BE2C (cell line): ENCODE measurements at regions not wholly inside any gene's neighbourhood (a gene's known extent, or its start where the extent isn't known, plus 50 kb on each side); places are given as distances from the start of the nearest gene placed in this dataset.

Experiments
- DNase-seq: peaks from one replicate; pipeline ENCODE4 v3.0.0-alpha.2; 2020
- H3K27me3 ChIP-seq: fragments of 250-450 bp; sonication (Bioruptor Pico); 2 replicates; pipeline ENCODE4 v1.5.1; 2020; ENCODE audit warnings: mild to moderate bottlenecking
- H3K36me3 ChIP-seq: fragments of 250-450 bp; sonication (Bioruptor Pico); 2 replicates; pipeline ENCODE4 v1.5.1; 2020; ENCODE audit warnings: mild to moderate bottlenecking
- H3K4me1 ChIP-seq: fragments of 250-450 bp; sonication (Bioruptor Pico); 2 replicates; pipeline ENCODE4 v1.5.1; 2020
- H3K4me3 ChIP-seq: 2 replicates; pipeline ENCODE4 v1.5.1; 2011; ENCODE audit warnings: low read depth, low read length
- H3K9me3 ChIP-seq: fragments of 250-450 bp; sonication (Bioruptor Pico); 2 replicates; pipeline ENCODE4 v1.5.1; 2020
- TF ChIP-seq, protein P1 (sequence below): IDR thresholded peaks from 2 replicates; pipeline ENCODE4 v1.5.1; 2012; ENCODE audit warnings: mild to moderate bottlenecking, low read depth, low read length

DNA sequence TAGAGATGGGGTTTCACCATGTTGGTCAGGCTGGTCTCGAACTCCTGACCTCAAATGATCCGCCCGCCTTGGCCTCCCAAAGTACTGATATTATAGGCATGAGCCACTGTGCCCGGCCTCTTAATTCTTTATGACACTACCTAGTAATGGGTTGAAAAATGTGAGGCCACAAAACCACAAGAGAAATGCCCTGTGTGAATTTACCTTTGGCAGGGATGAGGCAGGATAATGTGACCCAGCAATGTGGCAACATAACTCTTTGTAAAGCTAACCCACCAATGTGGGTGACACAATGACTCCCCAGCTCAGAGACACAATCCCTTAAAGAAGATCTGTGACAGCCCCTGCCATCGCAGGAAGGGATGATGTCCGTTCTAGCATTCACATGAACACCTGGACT lies 533.1 kb downstream of the KLF5 start:
- Histone ChIP-seq H3K4me1 (no peaks in the 10 kb centered on the region), H3K27me3 (peaks cover 4% of the 10 kb centered on the region), H3K4me3 (no peak overlapping the region), H3K36me3 (no peaks in the 10 kb centered on the region), H3K9me3 (no peaks in the 10 kb centered on the region)
- no peak for DNase-seq
- TF ChIP-seq, protein P1, sequence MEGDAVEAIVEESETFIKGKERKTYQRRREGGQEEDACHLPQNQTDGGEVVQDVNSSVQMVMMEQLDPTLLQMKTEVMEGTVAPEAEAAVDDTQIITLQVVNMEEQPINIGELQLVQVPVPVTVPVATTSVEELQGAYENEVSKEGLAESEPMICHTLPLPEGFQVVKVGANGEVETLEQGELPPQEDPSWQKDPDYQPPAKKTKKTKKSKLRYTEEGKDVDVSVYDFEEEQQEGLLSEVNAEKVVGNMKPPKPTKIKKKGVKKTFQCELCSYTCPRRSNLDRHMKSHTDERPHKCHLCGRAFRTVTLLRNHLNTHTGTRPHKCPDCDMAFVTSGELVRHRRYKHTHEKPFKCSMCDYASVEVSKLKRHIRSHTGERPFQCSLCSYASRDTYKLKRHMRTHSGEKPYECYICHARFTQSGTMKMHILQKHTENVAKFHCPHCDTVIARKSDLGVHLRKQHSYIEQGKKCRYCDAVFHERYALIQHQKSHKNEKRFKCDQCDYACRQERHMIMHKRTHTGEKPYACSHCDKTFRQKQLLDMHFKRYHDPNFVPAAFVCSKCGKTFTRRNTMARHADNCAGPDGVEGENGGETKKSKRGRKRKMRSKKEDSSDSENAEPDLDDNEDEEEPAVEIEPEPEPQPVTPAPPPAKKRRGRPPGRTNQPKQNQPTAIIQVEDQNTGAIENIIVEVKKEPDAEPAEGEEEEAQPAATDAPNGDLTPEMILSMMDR, result no peak

DNA sequence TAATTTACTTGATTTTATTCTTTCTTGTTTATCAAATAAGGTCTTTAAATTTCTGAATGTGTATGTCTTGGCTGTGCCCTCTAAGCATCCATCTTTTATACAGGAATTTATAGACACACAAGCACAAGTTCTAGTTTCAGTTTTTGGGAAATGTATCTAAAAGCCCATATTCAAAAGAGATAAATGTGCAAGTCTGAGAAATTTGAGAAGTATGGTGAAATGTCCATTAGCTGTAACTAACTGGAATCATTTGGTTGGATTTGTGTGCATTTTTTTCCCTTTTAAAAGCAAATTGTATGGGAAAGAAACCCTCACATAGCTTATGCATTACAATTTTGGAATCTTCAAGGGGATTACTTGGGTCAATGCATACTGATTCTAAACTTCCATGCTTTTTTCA lies 532.0 kb downstream of the KLF5 start:
- H3K36me3 ChIP-seq, result no peaks in the 10 kb centered on the region
- no peaks in the 10 kb centered on the region for H3K4me1 ChIP-seq
- no peak overlapping the region for H3K4me3 ChIP-seq
- H3K27me3 ChIP-seq, result peaks cover 4% of the 10 kb centered on the region
- no peaks in the 10 kb centered on the region for H3K9me3 ChIP-seq
- DNase-seq, result no peak
- TF ChIP-seq, protein P1, result no peak

DNA sequence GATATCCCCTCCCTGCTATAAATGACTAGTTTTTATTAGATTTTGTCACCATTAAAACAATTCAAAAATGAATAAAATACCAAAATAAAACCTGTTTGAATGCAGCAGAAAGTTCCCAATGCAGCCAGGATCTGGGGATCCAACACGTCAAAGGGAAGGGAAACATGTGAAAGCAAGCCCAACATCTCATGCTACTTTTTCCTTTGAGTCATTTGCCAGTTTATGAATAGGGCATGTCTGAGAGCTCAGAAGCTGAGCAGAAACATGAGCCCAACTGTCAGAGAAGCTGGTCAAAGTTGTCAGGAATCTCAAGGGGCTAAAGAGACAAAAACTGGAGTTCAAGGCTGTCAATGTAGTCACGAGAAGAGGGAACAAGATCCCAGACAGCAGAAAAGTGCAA lies 526.4 kb downstream of the KLF5 start:
- H3K36me3 ChIP-seq, result no peaks in the 10 kb centered on the region
- H3K4me1 ChIP-seq, result no peaks in the 10 kb centered on the region
- H3K4me3 ChIP-seq, result no peak overlapping the region
- DNase-seq, result no peak
- TF ChIP-seq, protein P1, result no peak
- no peaks in the 10 kb centered on the region for H3K9me3 ChIP-seq
- H3K27me3 ChIP-seq, result peaks cover 4% of the 10 kb centered on the region; the same call in 1 of the 2 replicates

DNA sequence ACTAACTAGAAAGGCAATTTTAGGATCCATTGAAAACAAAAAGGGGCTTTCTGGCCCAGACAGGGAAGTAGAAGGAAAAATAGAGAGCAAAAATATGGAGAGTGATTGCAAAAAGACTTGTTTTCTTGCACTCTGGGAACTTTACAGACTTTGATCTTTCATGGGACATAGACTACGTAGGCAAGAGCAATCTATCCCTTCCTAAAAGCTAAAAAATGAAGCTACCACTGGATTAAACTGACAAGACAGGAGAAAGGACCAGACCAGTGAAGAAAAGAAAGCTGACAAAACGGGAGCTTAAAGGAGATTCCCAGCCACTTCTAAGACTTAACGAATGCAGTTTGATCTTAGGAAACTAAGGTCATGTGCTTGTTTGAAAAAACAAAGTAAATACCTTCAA lies 524.5 kb downstream of the KLF5 start:
- Histone ChIP-seq H3K4me1 (no peaks in the 10 kb centered on the region), H3K9me3 (no peaks in the 10 kb centered on the region), H3K36me3 (no peaks in the 10 kb centered on the region), H3K4me3 (no peak overlapping the region), H3K27me3 (peaks cover 4% of the 10 kb centered on the region; the same call in 1 of the 2 replicates)
- TF ChIP-seq, protein P1, result no peak
- DNase-seq, result no peak

- TF ChIP-seq, protein P1, result no peak
- no peak for DNase-seq
- Histone ChIP-seq H3K4me1 (no peaks in the 10 kb centered on the region), H3K27me3 (0 out of 2 replicates have a peak, but pooled peaks cover 4% of the 10 kb centered on the region), H3K9me3 (no peaks in the 10 kb centered on the region), H3K4me3 (no peak overlapping the region), H3K36me3 (no peaks in the 10 kb centered on the region)
Measured at GRCh38 chr13:73580513-73581267, 521.9 kb downstream of the KLF5 start.

GRCh38 chr13:73579574-73580274 lies 520.9 kb downstream of the KLF5 start:
- H3K27me3 ChIP-seq, result 0 out of 2 replicates have a peak, but pooled peaks cover 4% of the 10 kb centered on the region
- DNase-seq, result no peak
- no peaks in the 10 kb centered on the region for H3K9me3 ChIP-seq
- no peak overlapping the region for H3K4me3 ChIP-seq
- no peaks in the 10 kb centered on the region for H3K36me3 ChIP-seq
- TF ChIP-seq, protein P1, result no peak
- no peaks in the 10 kb centered on the region for H3K4me1 ChIP-seq
